Esophagus muscularis mucosa (tissue), 4 donors: ENCODE measurements at regions not wholly inside any gene's neighbourhood (a gene's known extent, or its start where the extent isn't known, plus 50 kb on each side); places are given as distances from the start of the nearest gene placed in this dataset.

ENCODE experiments used
- DNase-seq: peaks from one replicate; pipeline ENCODE4 v3.0.0-alpha.2; 2017; ENCODE audit errors: extremely low spot score
- H3K27ac ChIP-seq, 4 donors: fragments of 200-600 bp; sonication (generic); replicated peaks in 1 of 4; 1 replicate in 3 of 4; 2 replicates in 1 of 4; pipeline ENCODE4 v1.5.1; 2016 to 2019; ENCODE audit warnings: mild to moderate bottlenecking in 1 of 4
- H3K27me3 ChIP-seq, 4 donors: fragments of 200-600 bp; sonication (generic); one replicate each; pipeline versions ENCODE4 v1.5.1 to v1.6.0; 2016 to 2019
- H3K36me3 ChIP-seq, 4 donors: fragments of 200-600 bp; sonication (generic); one replicate each; pipeline ENCODE4 v1.5.1; 2016 to 2019
- H3K4me1 ChIP-seq, 4 donors: fragments of 200-600 bp; sonication (generic); one replicate each; pipeline ENCODE4 v1.5.1; 2016 to 2019
- H3K4me3 ChIP-seq, 4 donors: fragments of 200-600 bp; sonication (generic); 1 replicate in 2 of 4; 2 replicates in 2 of 4; pipeline ENCODE4 v1.5.1; 2016 to 2019; ENCODE audit warnings: mild to moderate bottlenecking in 4 of 4, moderate library complexity in 1 of 4
- H3K9me3 ChIP-seq, 4 donors: fragments of 200-600 bp; sonication (generic); 1 replicate in 3 of 4; 2 replicates in 1 of 4; pipeline ENCODE4 v1.5.1; 2016 to 2019
- EP300 ChIP-seq: sonication (generic); formaldehyde crosslinking; IDR thresholded peaks from one replicate; pipeline ENCODE4 v1.6.1; 2017; ENCODE audit warnings: antibody characterized with exemption
- POLR2A ChIP-seq: fragments of 450-650 bp; IDR thresholded peaks from one replicate; pipeline ENCODE4 v1.6.1; 2017; ENCODE audit warnings: antibody characterized with exemption, moderate library complexity, mild to moderate bottlenecking, low read depth
- POLR2AphosphoS5 ChIP-seq, 2 donors: sonication (generic); formaldehyde crosslinking; IDR thresholded peaks; one replicate each; pipeline ENCODE4 v1.6.1; 2017; ENCODE audit warnings: antibody characterized with exemption in 2 of 2
- WGBS: methylation state at CpG from one replicate; pipeline ENCODE4 v1.1.5; 2018; 5-methylcytosine and 5-hydroxymethylcytosine counted together
- intact Hi-C: fragments of 100-400 bp; cut with DNase I; formaldehyde crosslinking; loops from one replicate; pipeline ENCODE4 v1.15.1; 2023
- TF ChIP-seq, protein P1 (sequence below), 3 experiments: fragments of 200-600 bp in 2 of 3; fragments of 450-650 bp in 1 of 3; sonication (generic) in 2 of 3; IDR thresholded peaks; one replicate each; pipeline ENCODE4 v1.5.1; 2017 to 2019; ENCODE audit warnings: antibody characterized with exemption in 3 of 3, mild to moderate bottlenecking in 2 of 3, moderate library complexity in 1 of 3

DNA sequence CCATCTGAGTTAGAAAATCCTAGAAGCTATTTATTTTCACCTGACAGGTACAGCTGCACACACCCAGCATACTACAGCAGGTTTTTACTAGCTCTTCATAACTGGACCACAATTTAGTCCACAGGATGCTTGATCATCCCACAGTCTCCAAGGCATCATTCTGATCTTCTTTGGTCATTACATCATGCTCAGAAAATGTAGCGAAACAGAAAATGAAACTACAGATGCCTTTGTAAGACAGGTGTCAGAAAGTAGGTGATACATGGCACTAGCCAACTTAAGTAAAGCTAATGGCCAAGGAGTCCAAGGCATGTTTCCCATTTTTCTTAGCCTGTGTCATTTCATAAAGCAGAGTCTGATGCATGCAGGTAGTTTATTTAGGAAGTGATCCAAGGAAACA, 102.3 kb downstream of the HTR1B start:
- TF ChIP-seq POLR2A (no peak), EP300 (no peak), POLR2AphosphoS5 (IDR thresholded peaks at IDR 0.05) (no peak)
- TF ChIP-seq, protein P1, sequence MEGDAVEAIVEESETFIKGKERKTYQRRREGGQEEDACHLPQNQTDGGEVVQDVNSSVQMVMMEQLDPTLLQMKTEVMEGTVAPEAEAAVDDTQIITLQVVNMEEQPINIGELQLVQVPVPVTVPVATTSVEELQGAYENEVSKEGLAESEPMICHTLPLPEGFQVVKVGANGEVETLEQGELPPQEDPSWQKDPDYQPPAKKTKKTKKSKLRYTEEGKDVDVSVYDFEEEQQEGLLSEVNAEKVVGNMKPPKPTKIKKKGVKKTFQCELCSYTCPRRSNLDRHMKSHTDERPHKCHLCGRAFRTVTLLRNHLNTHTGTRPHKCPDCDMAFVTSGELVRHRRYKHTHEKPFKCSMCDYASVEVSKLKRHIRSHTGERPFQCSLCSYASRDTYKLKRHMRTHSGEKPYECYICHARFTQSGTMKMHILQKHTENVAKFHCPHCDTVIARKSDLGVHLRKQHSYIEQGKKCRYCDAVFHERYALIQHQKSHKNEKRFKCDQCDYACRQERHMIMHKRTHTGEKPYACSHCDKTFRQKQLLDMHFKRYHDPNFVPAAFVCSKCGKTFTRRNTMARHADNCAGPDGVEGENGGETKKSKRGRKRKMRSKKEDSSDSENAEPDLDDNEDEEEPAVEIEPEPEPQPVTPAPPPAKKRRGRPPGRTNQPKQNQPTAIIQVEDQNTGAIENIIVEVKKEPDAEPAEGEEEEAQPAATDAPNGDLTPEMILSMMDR (IDR thresholded peaks at IDR 0.05) = no peak
- H3K4me1 ChIP-seq = peaks cover 0 to 8% (median 3%) of the 10 kb centered on the region in 4 donors
- no peaks in the 10 kb centered on the region for H3K36me3 ChIP-seq
- no peak overlapping the region for H3K27ac ChIP-seq
- no peak overlapping the region for H3K4me3 ChIP-seq
- intact Hi-C loops = no loop called here
- no peaks in the 10 kb centered on the region for H3K27me3 ChIP-seq
- peaks cover 0 to 8% (median 3%) of the 10 kb centered on the region in 4 donors for H3K9me3 ChIP-seq
- WGBS = 100% methylated on average over 1 of the region's 1 CpG
- no peak for DNase-seq

DNA sequence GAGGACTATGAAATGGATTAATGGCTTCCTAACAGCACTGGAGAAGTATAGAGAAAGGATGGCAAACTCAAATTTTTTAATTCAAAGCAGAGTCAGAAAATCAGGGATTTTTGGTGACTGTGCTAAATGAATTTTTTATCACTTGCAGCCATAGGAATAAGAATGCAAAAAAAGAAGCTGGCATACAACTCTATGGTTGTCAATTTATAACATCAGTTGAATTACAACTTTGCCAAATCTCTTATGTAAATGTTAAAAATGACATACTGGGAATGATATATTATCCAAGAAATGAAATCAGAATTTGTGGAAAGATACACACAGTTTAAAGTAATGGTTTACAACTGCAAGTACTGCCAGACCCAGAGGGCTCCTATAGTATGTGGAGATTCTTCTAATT, 106.5 kb downstream of the HTR1B start:
- Histone ChIP-seq H3K27me3 (no peaks in the 10 kb centered on the region), H3K9me3 (peaks cover 0 to under 1% (median 0%) of the 10 kb centered on the region in 4 donors), H3K4me1 (peaks cover 0 to 8% (median 3%) of the 10 kb centered on the region in 4 donors), H3K4me3 (no peak overlapping the region), H3K27ac (no peak overlapping the region), H3K36me3 (no peaks in the 10 kb centered on the region)
- intact Hi-C loops = no loop called here
- DNase-seq = no peak
- no peak for TF ChIP-seq POLR2A
- TF ChIP-seq, protein P1 (IDR thresholded peaks at IDR 0.05) = no peak
- TF ChIP-seq POLR2AphosphoS5 (IDR thresholded peaks at IDR 0.05) = no peak
- no peak for TF ChIP-seq EP300

DNA sequence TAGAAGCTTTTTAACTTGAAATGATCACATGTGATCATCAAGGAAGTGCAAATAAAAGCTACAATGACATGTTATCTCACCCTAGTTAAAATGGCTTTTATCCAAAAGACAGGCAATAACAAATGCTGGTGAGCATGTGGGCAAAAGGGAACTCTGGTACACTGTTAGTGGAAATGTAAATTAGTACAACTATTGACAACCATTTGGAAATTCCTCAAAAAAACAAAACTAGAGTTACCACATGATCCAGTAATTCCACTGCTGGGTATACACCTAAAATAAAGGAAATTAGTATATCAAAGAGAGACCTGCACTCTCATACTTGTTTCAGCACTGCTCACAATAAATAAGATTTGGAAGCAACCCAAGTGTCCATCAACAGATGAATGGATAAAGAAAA, 108.7 kb downstream of the HTR1B start:
- no peak for DNase-seq
- Histone ChIP-seq H3K9me3 (no peaks in the 10 kb centered on the region), H3K27ac (no peak overlapping the region), H3K4me3 (no peak overlapping the region), H3K4me1 (no peaks in the 10 kb centered on the region), H3K27me3 (no peaks in the 10 kb centered on the region), H3K36me3 (no peaks in the 10 kb centered on the region)
- TF ChIP-seq POLR2A (no peak), EP300 (no peak), POLR2AphosphoS5 (IDR thresholded peaks at IDR 0.05) (no peak)
- TF ChIP-seq, protein P1 (IDR thresholded peaks at IDR 0.05) = no peak
- intact Hi-C loops = no loop called here

DNA sequence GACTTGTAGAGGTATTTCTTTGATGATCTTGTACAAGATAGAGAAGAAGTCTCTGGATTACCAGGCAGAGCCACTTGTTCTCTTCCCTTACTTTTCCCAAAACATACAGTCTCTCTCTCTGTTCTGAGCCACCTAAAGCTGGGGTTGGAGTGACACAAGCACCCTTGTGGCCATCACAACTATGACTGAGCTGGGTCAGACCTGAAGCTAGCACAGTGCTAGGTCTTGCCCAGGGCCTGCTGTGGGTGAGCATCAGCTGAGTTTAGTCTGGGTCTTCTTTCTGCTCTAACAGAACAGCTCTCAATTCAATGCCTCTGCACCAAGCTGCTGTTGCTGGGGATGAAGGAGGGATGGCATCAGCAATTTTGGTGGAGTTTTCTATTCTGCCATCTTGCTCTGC, 110.2 kb downstream of the HTR1B start:
- intact Hi-C loops = no loop called here
- Histone ChIP-seq H3K27me3 (no peaks in the 10 kb centered on the region), H3K4me3 (no peak overlapping the region), H3K4me1 (no peaks in the 10 kb centered on the region), H3K9me3 (no peaks in the 10 kb centered on the region), H3K36me3 (no peaks in the 10 kb centered on the region), H3K27ac (no peak overlapping the region)
- TF ChIP-seq EP300 (no peak), POLR2A (no peak), POLR2AphosphoS5 (IDR thresholded peaks at IDR 0.05) (no peak)
- TF ChIP-seq, protein P1 (IDR thresholded peaks at IDR 0.05) = no peak
- no peak for DNase-seq

DNA sequence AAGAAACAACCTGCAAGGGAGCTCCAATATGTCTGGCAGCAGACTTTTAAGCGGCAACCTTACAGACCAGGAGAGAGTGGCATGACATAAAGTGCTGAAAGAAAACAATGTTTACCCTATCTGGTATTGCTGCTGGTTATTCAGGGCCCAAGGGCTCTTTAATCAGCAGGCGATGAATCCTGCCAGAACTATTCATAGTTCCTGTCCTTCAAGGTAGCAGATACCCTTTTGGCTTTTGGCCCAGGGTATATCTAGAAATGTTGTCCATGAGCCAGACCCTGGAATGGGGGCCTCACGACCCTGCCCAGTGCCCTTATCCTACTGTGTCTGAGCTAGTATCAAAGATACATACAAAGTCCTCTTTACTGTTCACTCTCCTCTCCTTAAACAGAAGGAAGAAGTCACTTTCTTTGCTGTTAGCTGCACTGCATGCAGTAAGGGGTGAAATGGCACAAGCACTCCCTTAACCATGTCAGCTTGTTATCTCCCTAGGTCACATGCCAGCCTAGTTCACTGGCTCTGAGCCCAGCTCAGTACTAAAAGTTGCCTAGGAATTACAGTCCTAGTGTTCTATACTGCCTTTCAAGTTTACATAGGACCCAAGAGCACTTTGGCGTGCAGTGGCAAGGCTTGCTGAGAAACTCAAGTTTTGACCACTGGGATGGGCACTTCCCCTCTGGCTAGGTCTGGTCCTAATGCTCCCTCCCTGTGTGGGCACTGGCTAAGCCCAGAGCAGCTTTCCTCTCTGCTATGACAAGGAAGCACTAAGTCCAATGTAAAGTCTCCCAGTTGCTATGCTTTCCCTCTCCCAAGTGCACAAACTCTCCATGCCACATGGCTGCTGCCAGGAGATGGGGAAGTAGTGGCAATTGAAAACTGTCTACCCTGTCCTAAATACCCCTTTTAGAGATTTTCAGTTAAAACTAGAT, 122.0 kb downstream of the HTR1B start:
- DNase-seq = no peak
- H3K27me3 ChIP-seq = no peaks in the 10 kb centered on the region
- H3K36me3 ChIP-seq = no peaks in the 10 kb centered on the region
- intact Hi-C loops = no loop called here
- H3K27ac ChIP-seq = no peak overlapping the region
- H3K4me1 ChIP-seq = peaks cover 0 to 4% (median 0%) of the 10 kb centered on the region in 4 donors
- H3K9me3 ChIP-seq = no peaks in the 10 kb centered on the region
- TF ChIP-seq, protein P1 (IDR thresholded peaks at IDR 0.05) = no peak
- no peak for TF ChIP-seq POLR2AphosphoS5 (IDR thresholded peaks at IDR 0.05)
- TF ChIP-seq POLR2A = no peak
- no peak for TF ChIP-seq EP300
- no peak overlapping the region for H3K4me3 ChIP-seq
- WGBS = 71% methylated on average over 4 of the region's 4 CpGs
